DMS 273 treated with DMSO at 0.1 percent for 48 hours (cell line): ENCODE measurements at regions not wholly inside any gene's neighbourhood (a gene's known extent, or its start where the extent isn't known, plus 50 kb on each side); places are given as distances from the start of the nearest gene placed in this dataset.
"Not testable (repeated sequence)": the region's sequence is repeated elsewhere in the genome, so short reads cannot be mapped to it uniquely, and the experiment has no call there.

Experiments
- DNase-seq: peaks from one replicate; lab custom pipeline; 2025; lab: John Stamatoyannopoulos, UW

DNA sequence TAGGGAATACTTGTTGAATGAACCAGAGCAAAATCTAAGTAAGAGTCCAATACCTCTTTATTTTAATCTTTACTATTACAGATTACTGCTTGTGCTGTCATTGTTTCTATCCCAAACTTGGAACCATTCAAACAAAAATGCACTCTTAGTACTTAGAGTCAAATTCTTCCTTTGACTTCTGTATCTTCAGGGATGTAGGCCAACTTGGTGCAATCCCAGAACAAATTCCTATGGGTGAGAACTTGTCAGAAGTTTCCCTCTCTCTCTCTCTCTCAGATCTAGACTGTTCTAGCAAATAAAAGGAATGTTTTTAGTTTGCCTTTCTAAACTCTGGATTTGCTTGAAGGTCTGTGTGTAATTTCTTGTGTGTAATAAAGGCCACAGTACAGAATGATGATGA is 329.0 kb upstream of the TMTC4 start:
- DNase-seq, result no peak

DNA sequence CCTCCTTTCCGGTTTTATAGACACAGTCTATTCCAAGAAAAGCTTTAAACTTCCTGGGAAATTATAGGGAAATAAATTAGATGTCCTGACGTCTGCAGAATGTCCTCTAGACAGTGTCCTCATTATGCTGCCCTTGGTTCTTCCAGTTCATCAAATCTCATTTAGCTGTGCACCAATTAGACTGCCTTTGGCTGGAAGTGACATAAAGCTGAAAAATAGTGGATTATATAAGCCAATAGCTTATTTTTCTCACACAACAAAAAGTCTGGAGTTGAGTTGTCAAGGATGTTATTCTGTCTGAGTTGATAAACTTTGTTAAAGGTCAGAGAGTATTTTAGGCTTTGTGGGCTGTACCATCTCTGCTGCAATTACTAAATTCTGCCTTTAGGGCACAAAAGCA is 314.8 kb upstream of the TMTC4 start:
- no peak for DNase-seq

DNA sequence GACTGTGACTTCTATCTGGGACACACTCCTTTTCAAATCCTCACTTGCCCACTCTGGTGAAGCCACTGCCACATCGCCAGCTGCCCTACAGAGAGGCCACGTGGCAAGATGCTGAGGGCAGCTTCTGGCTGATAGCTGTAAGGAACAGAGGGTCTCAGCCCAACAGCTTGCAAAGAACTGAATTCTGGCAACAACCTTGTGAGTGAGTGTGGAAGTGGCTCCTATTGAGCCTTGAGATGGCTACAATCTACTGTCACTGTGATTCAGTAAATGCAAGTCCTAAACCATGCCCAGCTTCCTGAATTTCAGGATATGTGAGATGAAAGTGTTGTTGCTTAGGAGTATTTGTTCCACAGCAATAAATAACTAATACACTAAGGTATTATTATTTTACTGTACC is 314.3 kb upstream of the TMTC4 start:
- DNase-seq, result no peak

DNA sequence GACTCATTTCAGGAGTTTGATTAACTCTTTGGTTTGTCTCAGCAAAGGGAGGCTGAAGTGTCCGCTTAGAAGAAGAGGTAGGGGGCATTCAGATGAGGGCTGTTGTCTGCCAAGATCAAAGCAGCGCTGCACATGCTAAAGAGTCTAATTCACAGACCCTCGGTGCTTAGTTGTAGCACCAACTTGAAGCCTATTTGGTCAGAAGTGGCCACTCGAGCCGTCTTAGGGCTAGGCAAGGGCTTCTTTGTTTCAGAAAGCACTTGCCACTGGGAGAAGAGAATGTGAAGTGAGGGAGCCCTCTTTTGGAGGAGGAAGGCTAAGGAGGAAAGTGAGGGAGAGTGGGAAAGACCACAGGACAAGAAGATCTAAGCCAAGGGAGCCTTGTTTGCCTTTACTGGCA is 313.4 kb upstream of the TMTC4 start:
- DNase-seq, result no peak

DNA sequence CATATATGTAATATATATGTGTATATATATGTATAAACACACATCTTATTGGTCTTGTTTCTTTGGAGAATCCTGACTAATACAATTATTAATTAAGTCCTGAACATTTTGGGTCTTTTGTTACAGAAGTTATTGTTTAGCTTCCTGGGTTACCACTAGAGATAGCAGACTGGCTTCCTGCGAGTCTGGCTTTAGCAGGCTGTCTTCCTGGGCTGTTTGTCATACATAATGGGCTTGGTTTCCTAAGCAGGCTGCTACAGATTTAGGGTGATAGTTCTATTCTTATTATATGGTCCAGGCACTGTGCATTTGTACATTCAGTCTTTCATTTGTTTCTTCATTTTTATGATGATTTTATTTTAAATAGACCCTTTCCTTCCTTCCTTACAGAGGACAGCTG is 312.0 kb upstream of the TMTC4 start:
- no peak for DNase-seq

DNA sequence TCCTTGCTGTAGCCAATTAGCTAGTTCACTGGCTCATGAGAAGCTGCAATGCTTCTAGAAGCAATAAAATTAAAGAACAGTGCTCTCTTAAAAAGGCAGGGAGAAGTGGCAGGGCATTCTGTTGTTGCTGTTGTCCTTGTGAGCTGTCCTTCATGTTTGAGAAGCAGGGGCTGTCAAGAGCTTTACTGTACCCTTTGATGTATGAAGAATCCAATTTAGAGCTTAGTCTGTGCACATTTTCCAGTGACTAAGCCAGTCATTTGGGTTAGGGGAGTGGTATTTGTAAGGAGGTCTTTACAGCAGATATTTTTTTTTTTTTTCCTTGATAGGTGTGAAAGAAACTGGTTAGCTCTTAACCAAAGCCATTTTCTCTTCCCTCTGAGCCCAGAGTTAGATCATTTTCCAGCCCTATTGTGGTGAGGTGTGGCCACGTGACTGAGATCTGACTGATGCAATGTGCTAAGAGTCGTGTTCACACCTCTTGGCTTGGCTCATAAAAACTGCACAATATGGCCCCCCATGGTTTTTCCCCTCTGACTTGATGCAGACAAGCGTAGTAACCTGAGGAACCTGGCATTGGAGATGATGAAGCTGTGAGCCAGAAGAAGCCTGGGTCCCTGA is 309.6 kb upstream of the TMTC4 start:
- no peak for DNase-seq

DNA sequence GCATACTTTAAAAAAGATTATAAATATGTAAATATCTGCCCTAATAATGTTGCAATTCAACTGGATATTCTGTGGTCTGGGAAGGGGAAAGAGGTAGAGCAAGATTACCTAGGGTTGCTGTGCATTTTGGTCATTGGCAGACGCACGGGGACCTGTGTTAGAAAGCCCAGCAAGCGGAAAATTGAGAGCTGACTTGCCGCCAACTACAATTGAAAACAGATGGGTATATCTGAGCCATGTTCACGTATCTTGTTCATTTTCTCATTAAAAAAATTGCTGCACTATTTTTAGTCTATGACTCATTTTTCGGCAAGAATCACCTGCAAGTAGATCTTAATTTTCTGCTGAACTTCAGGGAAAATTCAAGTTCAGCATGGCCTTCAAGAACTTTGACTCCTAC is 308.5 kb upstream of the TMTC4 start:
- no peak for DNase-seq

DNA sequence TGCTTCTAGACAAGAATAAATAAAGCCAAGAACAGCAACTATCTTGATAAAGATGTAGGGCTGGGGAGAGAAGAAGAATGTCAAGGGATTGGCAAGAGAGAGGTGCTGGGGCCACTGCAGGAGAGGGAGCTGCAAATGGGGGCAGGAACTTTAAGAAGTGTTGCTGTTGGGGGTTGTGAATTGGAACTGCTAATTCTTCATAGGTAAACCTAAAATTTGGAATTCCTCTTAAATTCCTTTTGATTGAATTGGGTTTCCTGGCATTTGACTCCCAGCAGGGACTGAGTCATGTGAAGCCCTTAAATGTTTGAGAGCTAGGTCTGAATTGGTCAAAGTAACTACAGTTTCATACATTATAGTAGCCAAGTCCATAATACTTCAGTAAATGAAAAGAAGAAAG is 305.6 kb upstream of the TMTC4 start:
- DNase-seq, result no peak

DNA sequence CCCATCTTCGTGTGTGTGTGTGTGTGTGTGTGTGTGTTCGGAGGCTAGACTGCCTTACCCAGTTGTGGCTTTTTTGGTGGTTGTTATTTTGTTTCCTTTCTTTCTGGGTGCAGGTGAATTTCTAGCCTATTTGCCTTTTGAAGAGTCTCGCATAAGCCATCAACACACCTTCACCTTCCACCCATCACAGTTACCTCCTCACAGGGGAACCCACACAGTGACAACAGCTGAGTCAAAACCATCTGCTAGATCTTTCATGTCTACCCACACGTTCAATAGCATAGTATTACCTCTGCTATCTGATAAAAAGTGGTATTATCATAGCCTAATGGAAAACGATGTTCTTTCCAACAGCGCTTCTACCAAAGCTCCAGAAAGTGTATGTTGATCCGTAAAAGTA is 303.2 kb upstream of the TMTC4 start:
- DNase-seq, result no peak

DNA sequence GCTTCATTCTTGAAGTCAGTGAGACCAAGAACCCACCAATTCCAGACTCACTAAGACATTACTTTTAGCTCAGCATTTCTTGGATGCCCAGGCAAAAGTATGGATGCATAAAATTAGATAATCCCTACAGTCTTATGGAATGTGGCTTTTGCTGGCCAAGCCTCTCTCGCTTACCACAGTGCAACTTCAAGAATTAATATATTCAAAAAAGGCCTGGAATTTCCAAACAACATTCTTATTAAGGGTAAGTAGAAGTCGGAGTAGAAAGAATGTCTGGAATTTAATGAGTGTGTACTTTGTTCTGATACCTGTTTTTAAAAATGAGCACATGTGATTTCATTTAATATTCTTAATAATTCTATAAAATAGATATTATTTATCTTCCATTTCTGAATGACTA is 302.4 kb upstream of the TMTC4 start:
- DNase-seq, result no peak

DNA sequence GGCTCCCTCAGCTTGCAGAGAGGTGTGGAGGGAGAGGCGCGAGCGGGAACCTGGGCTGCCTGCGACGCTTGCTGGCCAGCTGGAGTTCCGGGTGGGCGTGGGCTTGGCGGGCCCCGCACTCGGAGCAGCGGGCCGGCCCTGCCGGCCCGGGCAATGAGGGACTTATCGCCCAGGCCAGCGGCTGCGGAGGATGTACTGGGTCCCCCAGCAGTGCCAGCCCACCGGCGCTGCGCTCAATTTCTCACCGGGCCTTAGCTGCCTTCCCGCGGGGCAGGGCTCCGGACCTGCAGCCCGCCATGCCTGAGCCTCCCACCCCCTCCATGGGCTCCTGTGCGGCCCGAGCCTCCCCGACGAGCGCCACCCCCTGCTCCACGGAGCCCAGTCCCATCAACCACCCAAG is 301.1 kb upstream of the TMTC4 start:
- DNase-seq, result not testable (repeated sequence)

DNA sequence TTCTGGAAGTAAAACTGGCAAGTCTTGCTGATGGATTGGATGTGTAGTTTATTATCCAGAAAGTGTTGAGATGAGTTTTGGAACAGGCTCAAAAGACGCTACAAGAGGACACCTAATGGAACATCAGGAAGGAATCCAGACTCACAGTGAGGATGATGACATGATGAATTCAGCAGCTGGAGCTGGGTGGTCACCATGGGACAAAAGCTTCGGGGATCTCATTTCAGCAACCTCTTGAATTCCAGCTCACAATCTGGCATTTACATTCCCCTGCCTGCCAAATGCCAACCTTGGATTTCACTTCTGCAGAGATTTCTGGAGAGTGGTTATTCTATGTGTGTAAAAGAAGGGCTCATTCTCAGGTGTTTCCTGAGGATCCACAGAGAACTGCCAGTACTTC is 288.0 kb upstream of the TMTC4 start:
- DNase-seq, result no peak

DNA sequence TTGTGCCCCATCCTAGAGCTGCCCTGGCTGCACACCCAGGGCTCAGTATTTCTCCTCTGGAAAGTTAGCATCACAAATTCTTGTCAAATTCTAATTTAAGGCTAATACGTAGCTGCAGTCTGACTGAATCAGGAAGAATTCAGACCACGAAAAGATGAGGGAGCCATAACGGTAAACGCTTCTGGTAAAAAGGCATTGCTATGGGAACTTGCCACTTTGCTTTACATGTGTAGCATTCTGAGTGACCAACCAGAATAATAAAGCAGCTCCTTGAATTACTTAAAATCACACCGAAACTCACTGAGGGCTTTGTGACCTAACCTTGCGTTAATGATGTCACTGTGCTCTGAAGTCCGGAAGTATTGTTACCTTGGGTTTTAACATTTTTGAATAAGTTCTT is 286.6 kb upstream of the TMTC4 start:
- DNase-seq, result no peak

DNA sequence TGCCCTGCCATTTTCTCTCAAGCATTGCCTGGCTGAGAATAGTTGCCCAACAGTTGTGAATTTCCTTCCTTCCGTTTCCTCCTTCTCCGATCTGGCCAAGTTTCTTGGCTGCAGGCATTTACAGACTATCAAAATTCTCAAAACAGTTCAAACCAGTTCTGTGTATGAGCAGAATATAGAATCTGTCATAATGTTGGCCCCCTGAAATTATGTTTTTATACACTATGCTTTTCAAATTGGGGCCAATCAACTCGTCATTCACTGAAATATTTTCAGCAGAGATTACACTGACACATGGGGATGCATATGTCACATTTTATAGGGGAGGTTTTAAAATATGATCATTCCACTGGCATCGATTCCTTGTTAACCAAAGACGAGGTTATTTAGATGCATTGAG is 284.2 kb upstream of the TMTC4 start:
- no peak for DNase-seq

DNA sequence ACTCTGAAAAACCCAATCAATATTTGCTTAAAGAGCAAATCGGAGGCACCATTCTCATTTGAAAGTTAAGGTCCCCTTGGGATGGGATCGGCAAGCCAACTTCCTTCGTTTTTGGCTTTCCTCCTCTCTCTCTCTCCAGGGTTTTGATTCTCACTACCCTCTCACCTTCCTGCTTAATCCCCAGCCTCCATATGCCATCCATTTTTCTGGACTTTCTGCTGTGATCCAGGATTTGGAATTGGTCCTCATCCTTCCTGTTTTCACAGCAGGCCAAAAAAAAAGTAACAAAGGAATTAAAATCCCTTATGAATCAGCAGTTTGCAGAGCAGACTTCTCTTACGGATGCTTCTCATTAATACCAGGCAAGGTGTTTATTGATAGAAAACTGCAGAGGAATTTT is 283.1 kb upstream of the TMTC4 start:
- no peak for DNase-seq

DNA sequence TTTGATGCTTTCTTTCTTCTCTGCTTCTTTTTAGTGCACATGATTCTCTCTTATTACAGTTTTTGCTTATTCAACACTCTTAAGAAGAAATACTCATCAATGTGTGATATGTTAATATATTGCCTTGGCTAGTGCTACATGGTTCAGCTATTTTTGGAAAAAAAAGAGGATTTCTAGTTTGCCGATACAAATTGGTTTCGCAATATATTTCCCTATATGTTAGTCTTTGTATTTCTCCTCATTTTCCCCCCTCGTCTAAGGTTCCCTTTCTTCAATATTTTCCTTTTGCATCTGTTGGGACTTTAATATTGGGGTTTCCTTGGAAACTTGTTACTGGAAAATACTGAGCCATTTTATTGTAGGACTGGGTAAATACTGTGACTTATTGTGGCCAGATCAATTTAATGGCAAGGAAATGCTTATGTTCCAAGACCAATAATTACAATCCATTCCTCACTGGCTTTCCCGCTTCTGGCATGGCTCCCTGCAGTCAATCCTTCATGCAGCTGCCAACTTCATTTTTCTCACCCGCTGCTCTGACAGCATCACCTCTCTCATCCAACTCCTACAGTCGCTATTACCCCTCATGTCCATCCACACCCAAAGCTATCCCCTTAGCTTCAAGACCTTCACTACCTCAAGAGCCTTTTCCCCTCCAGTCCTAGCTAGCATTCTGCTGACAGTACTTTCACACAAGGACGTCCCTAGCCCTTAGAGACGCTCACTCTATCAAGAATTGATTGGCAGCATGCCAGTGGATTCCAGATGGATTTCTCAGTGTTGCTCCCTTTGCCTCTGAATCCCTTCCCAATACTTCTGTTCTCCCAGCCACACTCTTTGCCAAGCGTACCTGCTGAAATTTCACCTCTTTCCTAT is 280.1 kb upstream of the TMTC4 start:
- no peak for DNase-seq

DNA sequence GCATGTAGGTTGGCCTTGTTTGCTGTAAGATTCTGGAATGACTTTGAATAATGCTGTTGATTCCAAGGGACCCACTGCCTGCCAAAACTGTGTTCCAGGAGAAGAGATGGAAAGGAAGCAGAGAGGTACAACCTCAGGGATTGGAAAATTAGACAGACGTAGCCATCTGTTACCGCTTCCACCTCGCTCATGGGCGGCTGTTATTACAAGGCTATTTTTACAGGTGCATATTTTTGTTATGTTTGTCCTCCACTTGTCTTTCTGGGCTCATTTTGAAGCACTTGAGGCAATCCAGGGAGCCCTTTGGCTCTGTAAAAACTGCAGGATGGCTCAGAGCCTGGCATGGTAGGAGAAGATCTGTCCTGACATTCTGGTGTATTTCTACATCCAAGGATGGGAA is 276.4 kb upstream of the TMTC4 start:
- no peak for DNase-seq

DNA sequence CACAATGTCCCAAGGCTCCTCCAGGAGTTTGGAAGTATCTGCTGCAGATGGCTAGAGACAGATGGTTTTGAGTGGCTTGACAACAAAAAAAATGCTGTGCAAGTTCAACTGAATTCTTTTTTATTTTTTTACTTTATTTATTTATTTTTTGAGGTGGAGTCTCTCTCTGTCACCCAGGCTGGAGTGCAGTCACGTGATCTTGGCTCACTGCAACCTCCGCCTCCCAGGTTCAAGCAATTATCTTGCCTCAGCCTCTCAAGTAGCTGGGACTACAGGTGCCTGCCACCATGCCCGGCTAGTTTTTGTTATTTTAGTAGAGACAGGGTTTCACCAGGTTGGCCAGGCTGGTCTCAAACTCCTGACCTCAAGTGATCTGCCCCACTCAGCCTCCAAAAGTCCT is 274.3 kb upstream of the TMTC4 start:
- DNase-seq, result not testable (repeated sequence)

DNA sequence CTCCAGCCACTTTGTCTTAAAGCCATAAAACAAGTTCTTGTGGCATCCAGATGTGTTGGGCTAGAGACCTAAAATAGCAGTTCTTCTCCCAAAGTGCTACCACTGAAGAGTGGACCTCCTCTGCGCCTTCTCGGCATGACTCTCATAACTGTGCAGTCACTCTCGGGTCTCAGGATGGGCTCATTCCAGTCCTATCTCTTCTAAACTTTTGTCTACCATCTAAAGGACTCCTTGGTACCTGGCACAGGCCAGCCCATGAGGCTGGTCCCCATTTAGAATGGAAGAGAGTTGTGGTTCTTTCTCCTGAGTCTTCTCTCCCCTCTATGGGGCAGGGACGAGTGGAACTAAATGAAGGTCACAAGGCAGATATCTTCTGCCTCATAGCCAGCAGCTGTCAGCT is 272.0 kb upstream of the TMTC4 start:
- no peak for DNase-seq

DNA sequence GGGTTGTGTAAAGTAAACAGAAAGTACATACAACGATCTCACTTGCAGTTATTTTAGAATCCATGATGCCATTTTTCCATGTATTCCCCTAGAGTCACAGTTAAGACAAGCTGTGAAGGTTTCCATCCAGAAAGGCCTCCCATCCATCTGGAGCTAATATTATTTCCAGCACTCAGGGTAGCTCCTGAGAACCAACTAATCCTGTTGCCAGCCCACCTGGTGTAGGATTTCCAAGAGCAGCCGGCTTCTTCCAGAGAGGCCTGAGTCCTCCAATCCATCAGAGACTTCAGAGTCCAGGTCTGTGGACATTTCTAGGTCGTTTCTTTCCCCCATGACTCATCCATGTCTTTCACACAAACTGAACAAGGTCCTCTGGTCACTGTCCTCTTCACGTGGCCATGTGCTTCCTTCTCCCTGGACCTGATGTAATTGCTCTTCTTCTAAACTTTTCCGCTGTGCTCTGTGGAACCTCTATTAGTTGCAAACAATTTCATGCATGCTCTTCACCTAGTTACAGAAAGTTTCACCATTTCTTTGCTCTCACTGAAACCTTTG is 270.3 kb upstream of the TMTC4 start:
- no peak for DNase-seq

DNA sequence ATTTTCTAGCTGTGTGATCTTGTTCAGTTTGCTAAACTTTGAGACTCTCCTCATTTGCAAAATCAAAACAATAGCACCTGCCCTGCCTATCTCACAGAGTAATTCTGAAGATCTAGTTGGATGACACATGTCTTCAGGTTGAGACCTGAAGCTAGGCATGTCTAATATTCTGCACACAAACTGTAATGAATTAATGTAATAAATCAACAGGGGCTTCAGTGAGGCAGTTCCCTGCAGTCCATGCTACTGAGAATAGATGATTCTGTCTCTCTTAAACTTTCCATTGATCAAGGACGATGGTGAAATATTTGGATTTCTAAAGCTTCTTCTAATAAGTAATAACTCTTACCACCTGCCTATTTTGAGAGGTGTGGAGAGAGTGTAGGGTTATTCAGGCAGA is 268.1 kb upstream of the TMTC4 start:
- DNase-seq, result no peak

DNA sequence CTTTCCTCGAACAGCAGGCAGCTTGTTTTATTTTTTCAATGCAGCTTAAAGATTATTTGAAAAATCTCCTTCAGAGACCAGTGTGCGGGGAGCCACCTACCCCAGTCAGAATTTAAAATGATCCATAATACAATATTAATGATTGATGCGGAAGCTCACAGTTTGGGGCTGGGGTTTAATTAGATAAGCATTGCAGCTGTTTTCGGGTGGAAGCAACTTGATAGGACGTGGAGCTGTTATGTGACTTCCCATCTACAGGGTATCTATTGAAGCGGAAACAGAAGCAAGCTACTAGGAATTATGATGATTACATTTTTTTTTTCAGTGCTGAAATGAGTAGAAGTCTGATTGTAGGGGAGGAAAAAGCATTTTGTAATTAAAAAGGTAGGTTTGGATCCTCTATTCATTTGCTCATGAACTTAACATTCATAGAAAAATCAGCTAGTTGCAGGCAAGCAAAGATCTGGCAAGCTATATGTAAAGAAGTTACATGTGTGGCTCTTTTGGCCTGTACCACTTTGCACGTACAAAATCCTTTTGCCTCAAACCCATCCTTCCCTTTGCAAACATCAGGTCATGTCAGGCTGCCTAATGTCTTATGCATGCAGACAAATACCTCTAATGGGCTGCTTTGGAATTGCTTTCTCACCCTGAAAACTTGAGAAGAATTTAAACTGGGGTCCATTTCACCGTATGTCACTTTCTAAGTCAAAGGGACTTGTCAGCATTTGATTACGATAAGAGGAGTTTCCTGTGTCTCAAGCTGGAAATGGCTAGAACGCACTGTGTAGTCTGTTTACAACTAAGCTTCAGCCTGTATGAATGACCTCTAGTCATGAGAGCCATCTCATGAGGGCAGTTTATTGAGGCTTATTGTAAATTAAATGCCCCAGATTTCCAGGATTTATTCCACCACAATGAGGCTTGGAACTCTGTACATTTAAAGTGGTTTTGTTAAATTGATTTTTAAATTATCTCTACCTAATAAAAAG is 267.1 kb upstream of the TMTC4 start:
- no peak for DNase-seq
